Right renal cortex interstitium (tissue), 3 donors: ENCODE measurements at regions not wholly inside any gene's neighbourhood (a gene's known extent, or its start where the extent isn't known, plus 50 kb on each side); places are given as distances from the start of the nearest gene placed in this dataset.

ENCODE experiments used
- DNase-seq, 3 donors: peaks; one replicate each; pipeline ENCODE4 v3.0.0-alpha.2; 2013; ENCODE audit warnings: low read depth in 3 of 3, low spot score in 2 of 3

DNA sequence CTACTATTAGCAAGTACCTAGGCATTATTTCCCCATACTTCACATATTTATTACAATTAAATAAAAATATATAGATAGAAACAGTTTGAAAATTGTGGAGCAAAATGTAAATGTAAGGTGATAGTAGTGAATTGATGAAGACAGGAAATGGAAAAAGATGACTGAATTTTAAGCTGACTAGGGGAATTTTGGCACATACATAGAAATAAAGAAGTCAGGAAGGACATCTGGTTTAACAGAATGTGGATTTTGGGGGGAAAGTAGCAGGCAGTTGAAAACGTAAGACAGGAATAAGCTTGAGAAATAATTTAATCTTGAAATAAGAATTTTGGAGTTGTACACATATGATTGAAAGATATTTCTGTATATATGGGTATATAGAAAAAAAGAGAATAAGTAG, 701.7 kb upstream of the CITED2 start:
- no peak for DNase-seq

DNA sequence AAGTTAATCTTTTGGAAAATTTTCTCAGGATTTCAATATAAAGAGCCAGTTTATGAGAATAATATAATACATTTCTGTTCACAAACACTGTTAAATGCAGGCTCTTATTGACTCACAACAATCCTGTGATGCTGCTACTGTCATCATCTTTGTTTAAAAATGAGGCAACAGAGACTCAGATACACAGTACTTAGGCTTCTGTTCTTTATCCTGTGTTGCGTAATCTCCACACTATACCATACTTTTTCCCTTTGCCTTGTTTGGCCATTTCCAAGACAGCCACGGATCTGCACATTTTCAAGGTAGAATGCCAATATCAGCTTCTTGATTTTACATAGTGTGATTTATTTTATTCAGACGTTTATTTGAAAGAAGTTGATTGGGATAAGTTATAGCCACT, 699.0 kb upstream of the CITED2 start:
- no peak for DNase-seq

DNA sequence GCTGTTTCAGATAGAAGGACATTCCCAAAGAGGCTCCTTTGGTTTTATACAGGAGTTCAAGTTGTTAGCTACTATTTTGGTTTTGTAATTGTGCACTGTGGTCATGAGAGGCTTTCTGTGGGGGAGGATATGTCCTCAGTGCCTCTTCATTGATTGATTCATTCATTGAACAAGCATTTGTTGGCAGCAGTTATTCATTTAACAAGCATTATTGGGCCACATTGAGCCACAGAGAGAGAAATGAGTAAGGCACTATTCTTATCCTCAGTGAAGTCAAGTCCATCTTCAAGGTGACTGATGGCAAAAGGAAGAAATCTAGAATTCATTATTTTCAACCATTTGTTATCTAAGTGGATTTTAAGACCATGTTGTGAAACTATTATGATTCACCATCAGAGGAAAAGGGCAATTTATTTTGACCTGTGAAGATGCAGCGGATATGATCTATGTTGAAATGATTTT, 697.2 kb upstream of the CITED2 start:
- DNase-seq, result no peak

DNA sequence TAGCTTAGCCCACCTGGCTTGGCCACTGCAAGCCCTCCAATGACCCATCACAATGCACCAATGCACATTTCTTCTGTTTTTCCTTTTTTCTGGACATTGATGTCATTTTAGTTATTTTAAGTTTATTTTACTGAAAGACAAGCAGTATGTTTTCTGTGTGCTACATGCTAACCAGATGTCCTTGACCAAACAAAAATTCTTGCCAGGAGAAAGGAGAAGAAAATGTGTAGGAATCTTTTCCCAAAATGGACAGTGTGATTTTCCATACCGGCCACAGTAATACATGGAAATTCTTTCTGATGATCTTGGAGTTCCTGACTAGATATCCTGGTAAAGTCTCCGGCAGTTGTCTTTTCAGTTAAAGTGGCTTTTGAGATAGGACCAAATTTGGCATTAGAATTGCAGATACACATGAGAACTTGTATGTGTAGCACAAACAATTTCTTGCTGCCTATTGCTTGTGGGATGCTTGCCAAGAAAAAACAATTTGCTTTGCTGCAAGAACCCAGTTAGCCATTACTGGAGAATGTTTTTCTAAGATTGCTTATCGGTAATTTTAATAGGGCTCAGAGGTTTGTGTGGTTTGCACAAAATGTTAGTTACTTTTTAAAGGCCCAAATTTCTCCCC, 696.5 kb upstream of the CITED2 start:
- no peak for DNase-seq

DNA sequence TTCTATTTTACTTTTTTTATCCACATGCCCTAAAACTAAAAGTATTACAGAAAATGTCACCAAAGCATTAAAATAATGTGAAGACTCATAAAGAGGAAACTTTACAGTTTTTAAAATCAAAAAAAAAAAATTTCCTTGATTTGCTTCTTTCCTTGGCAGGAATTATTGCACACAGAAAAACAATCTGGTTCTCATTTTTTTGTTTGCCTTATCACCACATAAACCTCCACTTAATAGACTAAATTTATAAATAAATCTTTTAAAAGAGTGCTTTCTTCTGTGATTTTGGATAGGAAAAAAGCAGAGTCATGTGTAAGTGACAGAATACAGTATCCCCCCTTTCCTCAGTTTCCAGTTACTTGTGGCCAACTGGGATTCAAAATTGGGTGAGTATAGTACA, 695.1 kb upstream of the CITED2 start:
- DNase-seq, result no peak

DNA sequence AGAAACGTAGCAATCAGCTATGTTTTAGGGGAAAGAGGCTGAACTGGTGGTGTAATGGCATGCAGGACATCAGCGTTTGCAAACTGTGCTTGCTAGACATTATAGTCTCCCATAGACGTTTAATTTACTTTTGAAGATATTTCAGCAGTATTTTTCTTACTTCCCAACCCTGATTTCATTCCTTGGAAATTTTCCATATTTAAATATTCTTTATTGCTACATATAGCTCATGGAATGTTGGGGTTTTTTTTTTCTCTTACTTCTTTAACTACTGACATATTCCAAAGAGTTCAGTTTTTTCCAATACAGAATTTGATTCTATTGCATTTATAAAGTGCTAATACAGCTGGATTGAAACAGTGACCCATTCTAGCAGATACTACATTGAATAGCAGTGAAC, 694.4 kb upstream of the CITED2 start:
- no peak for DNase-seq

DNA sequence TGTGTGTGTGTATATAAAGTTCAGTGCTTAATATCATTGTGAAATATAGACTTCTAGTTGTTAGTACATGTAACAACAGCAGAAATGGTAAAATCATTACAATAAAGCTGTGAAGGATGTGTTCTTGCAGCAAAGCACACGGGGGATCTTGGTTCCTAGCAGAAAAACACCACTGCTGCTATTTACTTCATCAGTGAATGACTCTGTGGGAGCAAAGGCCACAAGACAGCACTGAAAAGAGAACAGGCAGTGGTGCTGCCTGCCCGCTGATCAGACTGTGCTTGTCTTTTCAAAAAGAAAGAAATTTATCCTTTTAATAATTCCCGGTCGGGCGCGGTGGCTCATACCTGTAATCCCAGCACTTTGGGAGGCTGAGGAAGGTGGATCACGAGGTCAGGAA, 689.9 kb upstream of the CITED2 start:
- no peak for DNase-seq

DNA sequence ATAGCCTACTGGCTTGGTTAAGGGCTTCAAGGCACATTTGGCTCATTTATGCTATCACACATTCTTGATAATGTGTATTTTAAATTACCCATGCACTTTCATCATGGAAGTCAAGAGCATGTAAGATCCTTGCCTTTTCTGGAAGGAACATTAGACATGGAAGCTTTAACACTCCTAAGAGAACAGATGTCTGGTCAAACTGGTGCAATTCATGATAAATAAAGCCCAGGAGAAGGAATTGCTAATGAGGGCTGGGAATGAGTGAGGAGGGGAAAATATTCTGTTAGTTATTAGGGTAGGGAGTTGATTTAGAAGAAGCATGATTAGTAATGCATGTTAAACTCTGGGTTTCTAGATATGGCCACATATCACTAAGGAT, 688.6 kb upstream of the CITED2 start:
- DNase-seq, result no peak

DNA sequence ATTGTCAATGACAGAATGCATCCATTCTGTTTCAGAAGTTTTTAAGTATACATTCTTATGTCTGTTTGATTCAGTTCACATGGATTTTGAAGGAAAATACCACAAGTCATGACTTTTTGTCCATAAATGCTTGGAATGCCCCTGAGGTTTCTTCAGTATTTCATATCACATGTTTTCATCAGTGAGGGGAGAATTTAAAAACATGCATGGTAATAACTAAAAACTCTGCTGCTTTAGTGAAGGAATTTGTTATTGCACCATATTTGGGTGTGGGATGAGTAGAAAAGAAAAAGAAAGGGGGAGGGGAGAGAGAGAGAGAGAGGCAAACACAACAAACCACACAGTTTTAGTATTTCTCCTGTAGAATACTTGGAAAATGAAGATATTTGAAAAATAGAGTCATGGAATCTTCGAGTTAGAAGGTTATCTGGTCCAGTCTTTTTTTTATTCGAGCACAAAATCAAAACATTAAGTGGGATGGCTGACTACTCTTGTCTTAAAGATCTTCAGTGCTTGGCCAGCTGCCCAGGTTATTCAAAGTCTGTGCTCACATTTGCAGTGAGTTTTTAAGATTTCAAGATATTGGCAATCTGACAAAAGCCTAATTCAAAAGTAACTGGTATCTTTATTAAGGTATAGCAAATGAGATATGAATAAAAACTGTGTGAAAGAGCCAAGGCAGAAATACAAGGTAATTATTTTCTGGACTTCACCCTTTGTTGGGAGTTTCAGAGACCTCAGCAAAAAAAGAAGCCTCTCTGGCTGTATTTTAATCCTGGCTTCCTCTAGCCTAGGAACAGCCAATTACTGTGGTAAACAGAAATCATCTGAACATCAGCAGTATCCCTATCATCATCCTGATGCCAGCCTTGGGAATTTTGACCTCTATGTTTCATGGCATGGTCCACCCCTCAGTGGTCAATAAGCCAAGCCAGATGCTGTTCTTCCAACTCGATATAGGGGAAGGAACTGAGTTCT, 687.9 kb upstream of the CITED2 start:
- DNase-seq, result peak in 2 of 3 donors; percentile 20 to 31

DNA sequence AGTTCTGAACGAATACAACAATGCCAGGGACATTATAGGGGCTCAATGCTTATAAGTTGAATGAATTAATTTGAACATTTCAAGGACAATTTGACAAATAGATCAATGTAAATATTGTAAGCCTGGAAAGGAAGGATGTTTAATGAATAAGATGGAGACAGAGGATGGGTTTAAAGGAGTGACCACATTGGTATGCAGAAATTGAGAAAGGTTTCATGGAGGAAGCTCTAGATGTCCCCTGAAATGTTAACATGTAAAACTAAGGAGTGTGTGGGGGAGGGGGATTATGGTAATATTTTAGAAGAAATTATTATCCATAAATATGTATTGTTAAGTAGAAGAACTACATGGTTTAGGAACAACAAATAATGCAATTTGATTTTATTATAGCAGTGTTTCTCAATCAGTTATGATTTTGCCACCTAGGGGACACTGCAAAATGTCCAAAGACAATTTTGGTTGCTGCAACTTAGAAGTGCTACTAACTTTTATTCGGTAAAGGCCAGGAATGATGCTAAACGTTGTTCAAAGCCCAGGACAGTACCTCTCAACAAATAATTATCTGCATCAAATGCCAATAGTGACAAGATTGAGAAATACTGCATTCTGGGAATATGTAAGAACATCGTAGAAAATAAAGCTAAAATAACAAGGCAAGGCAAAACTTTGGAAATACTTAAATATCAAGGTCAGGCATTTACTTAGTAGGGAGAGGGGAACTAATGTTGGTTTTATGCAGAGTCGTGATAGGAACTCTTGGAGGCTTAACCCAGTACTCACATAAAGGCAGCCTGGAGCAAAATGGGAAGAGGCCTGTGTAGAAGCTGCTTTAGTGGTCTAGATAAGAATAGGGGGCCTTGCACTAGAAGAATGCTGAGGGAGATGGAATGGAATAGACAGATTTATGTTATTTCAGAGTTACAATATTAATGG, 686.9 kb upstream of the CITED2 start:
- DNase-seq, result no peak

DNA sequence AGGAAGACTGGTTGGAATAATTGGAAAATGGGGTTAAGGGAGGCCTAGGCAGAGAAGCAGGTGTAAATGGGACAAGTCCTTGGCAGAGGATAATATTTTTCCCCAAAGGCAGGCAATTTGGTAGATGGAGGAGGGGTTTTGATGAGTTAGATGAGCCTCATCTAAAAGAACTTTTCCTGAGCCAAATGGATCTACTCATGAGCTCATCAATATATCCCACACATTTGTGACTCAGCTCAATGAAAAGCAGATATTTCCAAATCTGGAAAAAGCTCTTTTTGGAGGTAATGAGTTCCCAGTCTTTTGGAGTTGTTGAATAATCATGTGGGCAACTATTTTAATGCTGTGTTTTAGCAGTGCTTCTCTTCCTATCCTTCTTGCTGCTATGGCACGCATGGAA, 685.5 kb upstream of the CITED2 start:
- DNase-seq, result no peak

DNA sequence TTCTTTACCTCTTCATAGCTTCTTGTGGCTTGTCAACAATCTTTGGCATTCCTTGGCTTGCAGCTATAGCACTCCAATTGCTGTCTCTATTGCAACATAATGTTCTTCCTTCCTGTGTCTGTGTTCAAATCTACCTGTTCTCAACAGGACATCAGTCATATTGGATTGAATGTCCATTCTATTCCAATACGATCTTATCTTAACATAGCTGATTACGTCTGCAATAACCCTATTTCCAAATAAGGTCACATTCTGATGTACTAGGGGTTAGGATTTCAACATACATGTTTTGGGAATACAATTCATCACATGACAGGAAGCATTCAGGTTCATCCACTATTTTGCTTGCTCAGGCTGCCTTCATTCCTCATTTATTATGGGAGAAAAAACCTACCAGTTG, 684.4 kb upstream of the CITED2 start:
- DNase-seq, result no peak

DNA sequence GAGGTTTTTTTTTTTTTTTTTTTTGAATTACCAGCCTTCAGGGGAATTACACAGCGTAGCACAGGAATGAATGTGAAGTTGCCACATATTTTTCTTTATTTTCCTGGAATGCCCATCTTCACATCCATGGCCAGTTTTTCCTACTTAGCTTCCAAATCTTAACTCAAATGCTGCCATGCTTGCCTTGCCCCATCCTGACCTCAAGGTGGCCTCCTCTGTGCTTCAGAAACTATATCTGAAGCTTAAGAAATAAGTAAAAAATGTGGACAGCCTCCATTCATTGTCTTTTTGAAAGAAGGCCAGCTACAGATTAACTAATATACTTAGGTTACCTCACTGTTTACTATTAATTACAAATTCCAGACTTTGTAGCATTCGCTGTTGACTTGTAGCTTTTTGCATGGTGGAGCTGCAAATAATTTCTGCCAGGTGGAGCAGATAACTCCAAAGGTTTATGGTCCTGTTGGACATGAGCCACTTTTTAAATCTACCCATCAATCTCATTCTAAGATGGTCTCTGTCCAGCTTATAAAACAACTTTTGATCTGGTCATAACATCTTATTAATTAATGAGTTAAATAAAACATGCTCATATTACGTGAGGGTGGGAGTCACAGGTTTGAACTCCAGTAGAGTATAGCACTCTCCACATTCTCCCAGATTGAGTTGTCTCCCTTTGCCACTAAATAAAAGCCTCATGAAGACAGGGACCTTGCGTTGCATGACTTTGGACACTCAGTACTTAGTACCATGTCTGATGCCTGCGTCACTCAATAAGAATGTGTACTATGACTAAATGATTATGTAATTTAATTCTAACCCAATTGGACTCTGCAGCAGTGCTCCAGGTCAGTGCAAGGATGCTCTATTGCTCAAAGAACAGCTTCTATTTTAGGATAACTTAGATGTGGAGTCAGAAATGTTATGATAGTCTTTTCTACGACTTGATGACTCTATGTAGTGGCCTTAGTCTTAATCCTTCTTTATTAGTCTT, 678.6 kb upstream of the CITED2 start:
- DNase-seq, result no peak

DNA sequence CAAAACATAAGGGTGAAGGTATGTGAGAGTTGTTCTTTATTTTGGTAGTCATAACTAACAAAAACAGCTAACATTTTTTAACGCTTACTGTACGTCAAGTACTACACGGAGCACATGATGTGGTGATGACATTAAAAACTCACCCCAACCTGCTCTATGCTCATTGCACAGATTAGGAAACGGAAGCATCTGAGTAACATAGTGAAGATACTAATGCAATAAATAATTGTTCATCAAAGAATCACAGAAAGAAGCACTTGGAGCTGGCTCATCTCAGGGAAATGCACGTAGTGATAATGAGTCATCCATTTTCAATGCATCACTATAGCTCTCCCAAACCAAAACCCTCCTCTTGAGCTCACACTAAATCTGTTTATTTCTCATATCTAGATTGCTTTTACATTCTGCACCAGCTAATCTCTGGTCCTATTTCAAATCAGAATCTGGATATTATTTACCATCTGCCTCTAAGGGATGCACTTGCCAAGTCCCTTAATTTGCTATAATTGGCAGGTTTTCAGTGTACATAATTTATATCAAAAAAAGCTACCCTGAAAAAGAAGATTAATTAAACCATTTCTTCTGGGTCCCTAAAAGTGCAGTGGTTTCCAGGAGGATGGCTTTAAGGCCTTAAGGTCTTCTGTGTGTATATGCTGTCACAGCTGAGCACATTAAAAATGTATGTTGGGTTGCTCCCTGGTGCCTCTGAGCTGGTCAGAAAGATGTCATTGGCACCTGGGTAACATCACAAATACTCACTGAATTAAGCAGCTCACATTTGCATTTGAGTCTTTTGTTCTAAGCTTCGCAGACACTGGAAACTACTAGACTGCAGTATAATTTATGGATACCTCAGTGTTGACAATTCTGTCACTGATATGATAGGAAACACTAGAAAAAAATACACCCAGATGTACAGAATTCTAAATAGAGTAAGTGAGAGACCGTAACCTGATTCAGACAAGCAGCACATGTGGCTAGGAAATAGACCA, 677.4 kb upstream of the CITED2 start:
- DNase-seq, result no peak

DNA sequence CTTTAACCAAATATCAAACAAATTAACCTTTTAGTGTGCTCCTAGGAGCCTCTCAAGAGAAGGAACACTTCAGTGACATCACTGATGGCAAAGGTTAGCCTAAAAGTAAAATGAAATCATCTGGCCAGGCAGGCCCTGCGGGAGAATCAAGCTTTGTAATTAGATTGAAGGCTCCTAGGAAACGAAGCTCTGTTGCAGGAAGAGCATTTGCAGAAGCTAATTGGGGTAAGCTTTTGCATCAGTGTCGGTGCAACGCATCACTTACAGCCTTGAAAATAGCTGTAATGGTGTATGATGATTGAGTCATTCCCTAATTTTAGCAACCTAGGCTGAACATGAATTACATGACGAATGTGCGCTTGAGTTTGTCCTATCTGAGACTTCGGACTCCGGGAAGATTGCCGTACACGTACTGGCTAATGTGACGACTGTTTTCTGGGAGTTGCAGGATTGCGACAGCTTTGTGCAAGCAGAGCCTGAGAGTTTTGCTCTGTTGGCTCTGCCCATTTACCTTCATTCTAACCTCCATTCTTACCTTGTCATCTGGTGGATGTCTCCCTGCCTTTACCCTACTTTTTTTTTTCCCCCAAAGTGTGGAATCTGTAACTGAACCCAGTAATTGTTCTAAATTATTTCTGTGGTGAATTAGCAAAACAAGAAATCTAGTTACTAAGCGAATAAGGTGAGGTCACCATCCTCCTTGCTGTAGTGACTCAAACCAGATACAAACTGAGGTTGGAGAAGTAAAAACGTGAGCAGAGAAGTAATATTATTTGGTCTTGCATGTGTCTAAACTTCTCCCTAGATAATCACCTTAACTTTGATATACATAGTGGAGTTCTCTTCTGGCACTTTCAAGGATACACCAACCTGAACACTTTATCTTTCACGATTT, 675.9 kb upstream of the CITED2 start:
- no peak for DNase-seq

DNA sequence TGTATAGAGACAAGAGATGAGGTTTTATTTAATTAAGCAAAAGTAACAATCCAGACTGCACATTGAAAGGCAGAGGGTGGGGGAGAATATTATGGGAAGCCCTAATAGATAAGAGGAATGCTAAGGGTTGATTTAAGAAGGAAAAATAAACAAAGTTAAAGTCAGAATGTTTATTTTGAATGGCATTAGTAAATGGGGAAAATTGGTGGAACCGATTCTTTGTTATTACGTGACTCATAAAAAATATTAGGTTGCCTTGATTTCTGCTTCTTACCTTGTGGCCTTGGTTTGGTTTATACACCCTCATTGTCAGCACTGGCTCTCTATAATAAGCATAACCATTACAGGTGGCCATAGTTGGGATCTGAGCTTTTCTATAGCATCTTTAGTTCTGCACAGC, 674.8 kb upstream of the CITED2 start:
- DNase-seq, result no peak

DNA sequence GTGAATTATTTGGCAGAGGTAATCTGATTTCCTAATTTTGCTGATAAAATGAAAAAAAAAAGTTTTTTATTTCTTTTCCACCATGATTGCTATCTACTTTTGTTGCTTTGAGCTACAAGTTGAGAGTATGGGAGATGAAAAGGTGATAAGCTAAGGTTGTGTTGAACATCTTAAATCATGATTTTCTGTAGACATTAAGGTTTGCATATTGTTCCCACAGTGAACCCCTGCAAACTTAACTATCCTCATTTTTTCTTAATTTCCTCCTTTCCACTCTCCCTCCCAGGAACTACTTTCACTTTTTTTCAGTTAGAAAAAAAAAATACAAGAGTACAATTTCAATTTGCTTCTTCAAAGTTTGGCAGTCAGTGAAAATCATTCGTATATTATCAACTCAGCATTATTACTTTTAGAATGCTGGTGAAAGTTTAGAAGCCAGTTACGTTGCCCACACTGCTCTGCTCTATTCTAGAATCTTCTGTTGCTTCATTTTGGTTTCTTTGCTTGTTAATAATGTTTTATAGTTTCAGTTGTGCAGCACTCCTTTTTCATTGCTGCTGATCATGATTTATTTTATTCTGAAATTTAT, 673.8 kb upstream of the CITED2 start:
- no peak for DNase-seq
